HFF-Myc (cell line): ENCODE measurements at regions not wholly inside any gene's neighbourhood (a gene's known extent, or its start where the extent isn't known, plus 50 kb on each side); places are given as distances from the start of the nearest gene placed in this dataset.

Experiments used
- DNase-seq: peaks from one replicate; pipeline ENCODE4 v3.0.0-alpha.2; 2011; ENCODE audit warnings: low read depth; ENCODE audit errors: extremely low read depth
- H3K4me3 ChIP-seq: replicated peaks from 2 replicates; pipeline ENCODE4 v1.5.1; 2011; ENCODE audit warnings: low read depth, mild to moderate bottlenecking, control low read depth, low read length
- CTCF ChIP-seq: IDR thresholded peaks from 2 replicates; pipeline ENCODE4 v1.5.1; 2012; ENCODE audit warnings: mild to moderate bottlenecking, low read depth, low read length, control low read depth; ENCODE audit errors: missing control alignments

DNA sequence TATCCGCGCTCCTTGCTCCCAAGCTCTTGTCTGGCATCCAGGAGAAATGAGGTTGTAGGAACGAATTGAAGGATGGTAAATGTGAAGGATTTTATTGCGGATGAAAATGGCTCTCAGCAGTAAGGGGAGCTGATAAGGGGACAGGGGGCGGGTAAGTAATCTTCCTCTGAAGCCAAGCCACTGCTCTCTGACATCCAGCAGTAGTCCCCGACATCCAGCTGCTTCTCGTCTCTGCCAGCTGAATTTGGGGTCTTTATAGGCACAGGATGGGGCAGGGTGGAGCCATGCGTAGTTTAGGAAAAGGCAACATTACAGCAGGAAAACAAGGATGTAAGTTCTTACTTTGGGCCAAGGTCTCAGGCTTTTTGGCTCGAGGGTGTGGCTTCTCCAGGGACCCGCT, 1370.1 kb upstream of the RAG2 start:
- no peak for DNase-seq
- no peak for TF ChIP-seq CTCF

DNA sequence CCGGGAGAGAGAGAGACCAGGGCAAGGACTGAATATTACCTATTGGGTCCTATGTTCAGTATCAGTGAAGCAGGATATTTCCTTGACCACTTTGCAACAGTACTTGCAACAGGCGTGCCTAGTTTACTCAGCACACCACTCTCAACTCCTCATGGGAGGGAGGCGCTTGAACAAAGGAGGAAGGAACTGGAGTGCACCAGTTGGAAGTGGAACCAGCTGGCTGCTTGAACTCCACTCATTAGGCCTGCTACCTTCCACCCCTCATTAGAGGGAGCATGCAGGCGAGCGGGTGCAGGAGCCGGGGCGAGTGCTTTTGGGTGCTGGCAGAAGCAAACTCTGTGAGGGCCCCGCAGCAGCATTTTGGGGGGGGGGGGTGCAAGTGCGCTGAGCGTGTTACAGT, 1369.6 kb upstream of the RAG2 start:
- no peak overlapping the region for H3K4me3 ChIP-seq
- DNase-seq, result no peak
- TF ChIP-seq CTCF, result no peak

More for the DNA sequence above, 1370.1 kb upstream of the RAG2 start:
- H3K4me3 ChIP-seq, result no peak overlapping the region

DNA sequence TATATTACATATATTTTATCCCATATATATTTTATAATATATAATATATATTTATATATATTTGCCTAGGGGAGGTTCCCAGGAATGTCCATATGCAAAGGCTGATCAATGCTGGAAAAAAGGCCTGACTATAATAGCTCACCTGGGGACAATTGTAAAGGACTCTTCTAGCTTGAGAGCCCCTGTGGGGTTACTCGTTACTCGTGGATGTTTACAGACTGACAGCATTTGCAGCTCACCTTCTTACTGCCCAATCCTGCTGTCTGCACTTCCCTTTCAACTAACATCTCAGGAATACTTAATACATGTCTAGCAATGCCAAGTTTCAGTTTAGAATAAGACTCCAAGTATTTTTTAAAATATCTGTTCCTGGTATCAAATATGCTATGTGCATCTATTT, 1365.4 kb upstream of the RAG2 start:
- TF ChIP-seq CTCF, result no peak
- DNase-seq, result no peak
- no peak overlapping the region for H3K4me3 ChIP-seq

DNA sequence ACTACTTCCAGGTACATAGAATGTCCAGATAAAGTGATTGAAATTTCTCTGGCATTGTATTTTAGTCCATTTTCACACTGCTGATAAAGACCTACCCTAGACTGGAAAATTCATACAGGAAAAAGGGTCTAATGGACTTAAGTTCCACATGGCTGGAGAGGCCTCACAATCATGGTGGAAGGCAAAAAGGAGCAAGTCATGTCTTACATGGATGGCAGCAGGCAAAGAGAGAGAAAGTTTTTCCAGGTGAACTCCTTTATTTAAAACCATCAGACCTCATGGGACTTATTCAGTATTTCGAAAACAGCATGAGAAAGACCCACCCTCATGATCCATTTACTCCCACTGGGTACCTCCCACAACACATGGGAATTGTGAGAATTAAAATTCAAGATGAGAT, 1359.7 kb upstream of the RAG2 start:
- TF ChIP-seq CTCF, result no peak
- DNase-seq, result no peak
- no peak overlapping the region for H3K4me3 ChIP-seq

GRCh38 chr11:37951996-37952395, 1354.0 kb upstream of the RAG2 start:
- no peak overlapping the region for H3K4me3 ChIP-seq
- no peak for TF ChIP-seq CTCF
- DNase-seq, result no peak

DNA sequence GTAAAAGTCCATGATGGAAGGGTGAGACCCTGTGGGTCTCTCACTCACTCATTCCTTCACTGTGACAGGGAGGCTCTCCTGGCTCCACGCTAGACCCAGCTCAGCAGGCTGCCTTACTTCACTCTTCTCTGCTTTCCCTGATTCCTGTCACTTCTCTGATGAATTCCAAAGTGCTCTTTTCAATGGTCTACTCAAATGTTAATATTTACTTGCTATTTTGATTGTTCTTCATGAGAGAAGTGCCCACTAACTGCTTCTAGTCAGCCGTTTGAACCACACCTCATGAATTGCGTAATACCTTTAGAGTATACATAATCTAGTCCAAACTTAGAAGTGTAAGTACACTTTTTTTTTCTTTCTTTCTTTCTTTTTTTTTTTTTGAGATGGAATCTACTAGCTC, 1350.2 kb upstream of the RAG2 start:
- no peak for DNase-seq
- no peak overlapping the region for H3K4me3 ChIP-seq
- no peak for TF ChIP-seq CTCF

GRCh38 chr11:37947821-37948220, 1349.8 kb upstream of the RAG2 start:
- no peak overlapping the region for H3K4me3 ChIP-seq
- no peak for DNase-seq
- no peak for TF ChIP-seq CTCF
